Fibroblast of lung (primary cell): ENCODE measurements at regions not wholly inside any gene's neighbourhood (a gene's known extent, or its start where the extent isn't known, plus 50 kb on each side); places are given as distances from the start of the nearest gene placed in this dataset.

ENCODE experiments used
- DNase-seq, 2 donors: peaks; one replicate each; pipeline versions ENCODE4 v3.0.0 to v3.0.0-alpha.2; 2010; ENCODE audit warnings: low read depth in 2 of 2
- H2AFZ ChIP-seq: 2 replicates; pipeline ENCODE4 v1.5.1; 2012; ENCODE audit warnings: low read length, control low read depth, inconsistent platforms
- H3K27ac ChIP-seq: 2 replicates; pipeline ENCODE4 v1.5.1; 2011; ENCODE audit warnings: low read length, control low read depth; ENCODE audit not compliant: insufficient read depth
- H3K27me3 ChIP-seq: 2 replicates; pipeline ENCODE4 v1.5.1; 2011; ENCODE audit warnings: mild to moderate bottlenecking, low read length; ENCODE audit not compliant: control insufficient read depth, insufficient read depth
- H3K36me3 ChIP-seq: 2 replicates; pipeline ENCODE4 v1.5.1; 2011; ENCODE audit warnings: low read length; ENCODE audit not compliant: control insufficient read depth, insufficient read depth
- H3K4me1 ChIP-seq: 2 replicates; pipeline ENCODE4 v1.5.1; 2011; ENCODE audit warnings: low read length; ENCODE audit not compliant: control insufficient read depth, insufficient read depth; ENCODE audit errors: extremely low read depth
- H3K4me2 ChIP-seq: 2 replicates; pipeline ENCODE4 v1.5.1; 2011; ENCODE audit warnings: low read length, control low read depth; ENCODE audit not compliant: insufficient read depth; ENCODE audit errors: extremely low read depth
- H3K4me3 ChIP-seq, 4 experiments: fragments of 200-600 bp in 1 of 4; sonication (generic) in 1 of 4; replicated peaks in 1 of 4; 2 replicates each; pipeline ENCODE4 v1.5.1; 2011 to 2016; ENCODE audit warnings: low read length in 4 of 4, low read depth in 3 of 4, mild to moderate bottlenecking in 3 of 4, control low read depth in 2 of 4, inconsistent platforms in 1 of 4, mixed read lengths in 1 of 4; ENCODE audit not compliant: insufficient read depth in 1 of 4; ENCODE audit errors: control extremely low read depth in 1 of 4
- H3K79me2 ChIP-seq: 2 replicates; pipeline ENCODE4 v1.5.1; 2012; ENCODE audit warnings: mild to moderate bottlenecking, low read length, inconsistent platforms; ENCODE audit not compliant: control insufficient read depth, insufficient read depth
- H3K9ac ChIP-seq: 2 replicates; pipeline ENCODE4 v1.5.1; 2011; ENCODE audit warnings: mild to moderate bottlenecking, low read length, control low read depth; ENCODE audit not compliant: insufficient read depth
- H3K9me3 ChIP-seq: 2 replicates; pipeline ENCODE4 v1.5.1; 2012; ENCODE audit warnings: low read depth, low read length; ENCODE audit not compliant: control insufficient read depth, insufficient read depth
- H4K20me1 ChIP-seq: 2 replicates; pipeline ENCODE4 v1.5.1; 2011; ENCODE audit warnings: low read length; ENCODE audit not compliant: control insufficient read depth, insufficient read depth; ENCODE audit errors: extremely low read depth
- EZH2 ChIP-seq: IDR thresholded peaks from 2 replicates; pipeline ENCODE4 v1.5.1; 2012; ENCODE audit warnings: low read length, control low read depth, mild to moderate bottlenecking; ENCODE audit errors: missing control alignments
- TF ChIP-seq, protein P1 (sequence below), 2 donors: IDR thresholded peaks in 1 of 2; conservative IDR thresholded peaks in 1 of 2; 1 replicate in 1 of 2; 2 replicates in 1 of 2; pipeline ENCODE4 v1.5.1; 2011 to 2012; ENCODE audit warnings: low read length in 2 of 2, control low read depth in 1 of 2, inconsistent platforms in 1 of 2, low read depth in 1 of 2, mild to moderate bottlenecking in 1 of 2

DNA sequence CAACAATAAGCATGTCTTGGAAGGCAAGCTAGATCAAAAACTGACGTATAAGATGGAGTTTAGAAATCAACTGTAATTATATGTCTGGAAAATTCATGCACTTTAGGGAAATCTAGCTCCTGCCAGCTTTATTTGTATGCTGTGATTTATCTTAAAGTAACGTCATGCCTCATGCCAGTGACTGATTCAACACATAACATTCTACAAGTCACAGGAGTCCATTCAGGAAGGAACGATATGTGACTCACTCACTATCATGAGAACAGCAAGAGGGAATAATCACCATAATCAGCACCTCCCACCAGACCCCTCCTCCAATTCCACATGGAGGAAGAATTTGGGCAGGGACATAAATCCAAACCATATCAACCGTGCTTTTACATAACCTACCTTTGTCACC lies 682.4 kb upstream of the ADAMTS5 start:
- no peak overlapping the region for H3K4me2 ChIP-seq
- no peaks in the 10 kb centered on the region for H3K27me3 ChIP-seq
- peaks cover 3% of the 10 kb centered on the region for H3K4me1 ChIP-seq
- H4K20me1 ChIP-seq = no peaks in the 10 kb centered on the region
- peak; percentile 83 to 88 for DNase-seq
- no peak overlapping the region for H2AFZ ChIP-seq
- H3K27ac ChIP-seq = peak overlapping the region; percentile 57
- H3K79me2 ChIP-seq = no peaks in the 10 kb centered on the region
- no peaks in the 10 kb centered on the region for H3K9me3 ChIP-seq
- H3K36me3 ChIP-seq = no peaks in the 10 kb centered on the region
- TF ChIP-seq EZH2 = no peak
- TF ChIP-seq, protein P1, sequence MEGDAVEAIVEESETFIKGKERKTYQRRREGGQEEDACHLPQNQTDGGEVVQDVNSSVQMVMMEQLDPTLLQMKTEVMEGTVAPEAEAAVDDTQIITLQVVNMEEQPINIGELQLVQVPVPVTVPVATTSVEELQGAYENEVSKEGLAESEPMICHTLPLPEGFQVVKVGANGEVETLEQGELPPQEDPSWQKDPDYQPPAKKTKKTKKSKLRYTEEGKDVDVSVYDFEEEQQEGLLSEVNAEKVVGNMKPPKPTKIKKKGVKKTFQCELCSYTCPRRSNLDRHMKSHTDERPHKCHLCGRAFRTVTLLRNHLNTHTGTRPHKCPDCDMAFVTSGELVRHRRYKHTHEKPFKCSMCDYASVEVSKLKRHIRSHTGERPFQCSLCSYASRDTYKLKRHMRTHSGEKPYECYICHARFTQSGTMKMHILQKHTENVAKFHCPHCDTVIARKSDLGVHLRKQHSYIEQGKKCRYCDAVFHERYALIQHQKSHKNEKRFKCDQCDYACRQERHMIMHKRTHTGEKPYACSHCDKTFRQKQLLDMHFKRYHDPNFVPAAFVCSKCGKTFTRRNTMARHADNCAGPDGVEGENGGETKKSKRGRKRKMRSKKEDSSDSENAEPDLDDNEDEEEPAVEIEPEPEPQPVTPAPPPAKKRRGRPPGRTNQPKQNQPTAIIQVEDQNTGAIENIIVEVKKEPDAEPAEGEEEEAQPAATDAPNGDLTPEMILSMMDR (conservative IDR thresholded peaks at IDR 0.05 in 1 of 2, IDR thresholded peaks at IDR 0.05 in 1 of 2; ENCODE audit: low read depth in 1 of 2, low read length in 2 of 2) = no peak
- no peak overlapping the region for H3K4me3 ChIP-seq
- H3K9ac ChIP-seq = no peak overlapping the region

- TF ChIP-seq EZH2 = no peak
- TF ChIP-seq, protein P1 (conservative IDR thresholded peaks at IDR 0.05 in 1 of 2, IDR thresholded peaks at IDR 0.05 in 1 of 2; ENCODE audit: low read depth in 1 of 2, low read length in 2 of 2) = no peak
- Histone ChIP-seq H3K27me3 (no peaks in the 10 kb centered on the region), H3K4me2 (no peak overlapping the region), H3K9me3 (no peaks in the 10 kb centered on the region), H3K4me3 (no peak overlapping the region), H3K36me3 (no peaks in the 10 kb centered on the region), H2AFZ (no peak overlapping the region), H3K27ac (peak overlapping the region; percentile 57), H3K4me1 (peaks cover 3% of the 10 kb centered on the region), H3K9ac (no peak overlapping the region), H3K79me2 (no peaks in the 10 kb centered on the region), H4K20me1 (no peaks in the 10 kb centered on the region)
- DNase-seq = peak; percentile 74 to 76
These were observed 681.7 kb upstream of the ADAMTS5 start for GRCh38 chr21:27648560-27648959.

- no peak overlapping the region for H3K9ac ChIP-seq
- no peaks in the 10 kb centered on the region for H4K20me1 ChIP-seq
- no peaks in the 10 kb centered on the region for H3K36me3 ChIP-seq
- H3K4me3 ChIP-seq = no peak overlapping the region
- no peaks in the 10 kb centered on the region for H3K79me2 ChIP-seq
- no peak overlapping the region for H3K27ac ChIP-seq
- H3K9me3 ChIP-seq = no peaks in the 10 kb centered on the region
- H3K4me1 ChIP-seq = peaks cover 3% of the 10 kb centered on the region
- H3K27me3 ChIP-seq = no peaks in the 10 kb centered on the region
- no peak overlapping the region for H2AFZ ChIP-seq
- no peak overlapping the region for H3K4me2 ChIP-seq
- no peak for DNase-seq
- TF ChIP-seq EZH2 = no peak
- TF ChIP-seq, protein P1 (conservative IDR thresholded peaks at IDR 0.05 in 1 of 2, IDR thresholded peaks at IDR 0.05 in 1 of 2; ENCODE audit: low read depth in 1 of 2, low read length in 2 of 2) = no peak
These were observed 681.0 kb upstream of the ADAMTS5 start for GRCh38 chr21:27647921-27648320.
